ENCODE measurements at regions not wholly inside any gene's neighbourhood (a gene's known extent, or its start where the extent isn't known, plus 50 kb on each side); places are given as distances from the start of the nearest gene placed in this dataset.

- in situ Hi-C loops (cut with MboI; ENCODE audit: low sequenced_read_pairs, unreplicated experiment): loop anchor here (10.0 kb wide), 1 partner anchor 471 kb away; no protein-coding TSS in a partner anchor
- TF ChIP-seq CTCF (IDR thresholded peaks at IDR 0.05; ENCODE audit: borderline replicate concordance, control extremely low read depth, extremely low read depth, insufficient read depth, missing control alignments): no peak
- DNase-seq (ENCODE audit: low spot score): no peak
Observed at GRCh38 chr20:4585758-4586157, 100.5 kb upstream of the PRNP start.

- no peak for TF ChIP-seq CTCF (IDR thresholded peaks at IDR 0.05; ENCODE audit: borderline replicate concordance, control extremely low read depth, extremely low read depth, insufficient read depth, missing control alignments)
- in situ Hi-C loops (cut with MboI; ENCODE audit: low sequenced_read_pairs, unreplicated experiment): loop anchor here (10.0 kb wide), 1 partner anchor 470 kb away; no protein-coding TSS in a partner anchor
- DNase-seq (ENCODE audit: low spot score): no peak
Observed at GRCh38 chr20:4585104-4585753, 101.0 kb upstream of the PRNP start.

- no peak for TF ChIP-seq CTCF (IDR thresholded peaks at IDR 0.05; ENCODE audit: borderline replicate concordance, control extremely low read depth, extremely low read depth, insufficient read depth, missing control alignments)
- no peak for DNase-seq (ENCODE audit: low spot score)
- in situ Hi-C loops (cut with MboI; ENCODE audit: low sequenced_read_pairs, unreplicated experiment): loop anchor here (10.0 kb wide), 1 partner anchor 470 kb away; no protein-coding TSS in a partner anchor
Observed at GRCh38 chr20:4584510-4584909, 101.7 kb upstream of the PRNP start.

- no peak for DNase-seq (ENCODE audit: low spot score)
- no peak for TF ChIP-seq CTCF (IDR thresholded peaks at IDR 0.05; ENCODE audit: borderline replicate concordance, control extremely low read depth, extremely low read depth, insufficient read depth, missing control alignments)
- in situ Hi-C loops (cut with MboI; ENCODE audit: low sequenced_read_pairs, unreplicated experiment): loop anchor here (10.0 kb wide), 1 partner anchor 467 kb away; no protein-coding TSS in a partner anchor
Observed at GRCh38 chr20:4581838-4582237, 104.4 kb upstream of the PRNP start.

- in situ Hi-C loops (cut with MboI; ENCODE audit: low sequenced_read_pairs, unreplicated experiment): no loop called here
- no peak for TF ChIP-seq CTCF (IDR thresholded peaks at IDR 0.05; ENCODE audit: borderline replicate concordance, control extremely low read depth, extremely low read depth, insufficient read depth, missing control alignments)
- DNase-seq (ENCODE audit: low spot score): no peak
Observed at GRCh38 chr20:4578375-4578774, 107.9 kb upstream of the PRNP start.

GRCh38 chr20:4574356-4574690 is 111.9 kb upstream of the PRNP start:
- in situ Hi-C loops (cut with MboI; ENCODE audit: low sequenced_read_pairs, unreplicated experiment): no loop called here
- DNase-seq (ENCODE audit: low spot score): no peak
- TF ChIP-seq CTCF (IDR thresholded peaks at IDR 0.05; ENCODE audit: borderline replicate concordance, control extremely low read depth, extremely low read depth, insufficient read depth, missing control alignments): no peak

All from GM13976 (cell line).